ENCODE measurements at regions not wholly inside any gene's neighbourhood (a gene's known extent, or its start where the extent isn't known, plus 50 kb on each side); places are given as distances from the start of the nearest gene placed in this dataset.

- no peak for TF ChIP-seq TBL1XR1 (IDR thresholded peaks at IDR 0.05; ENCODE audit: low read depth, low read length)
Observed at GRCh38 chrX:109840585-109840984, 107.5 kb upstream of the ACSL4 start (continued).

DNA sequence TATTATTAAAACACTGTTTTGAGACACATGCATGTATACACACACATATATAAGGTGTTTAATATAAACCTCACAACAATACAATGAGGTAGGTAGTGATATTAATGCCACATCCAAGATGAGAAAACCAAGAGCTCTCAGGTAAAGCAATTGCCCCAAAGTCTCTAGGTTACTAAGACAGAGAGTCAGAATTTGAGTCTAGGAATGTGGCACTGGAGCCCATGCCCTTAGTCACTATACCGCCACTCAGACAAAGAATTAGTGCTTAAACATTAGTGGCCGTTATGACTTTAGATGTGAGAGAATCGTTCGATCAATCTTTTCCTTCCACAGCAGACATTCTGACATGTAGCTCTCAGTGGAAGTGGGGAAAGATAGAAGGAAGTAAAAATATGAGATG is 108.2 kb upstream of the ACSL4 start:
- ChIA-PET POLR2A (interaction anchor here (1.1 to 1.7 kb wide), 3 partner anchors 10 to 67 kb away, joined by 4 to 7 read pairs (median 6); no protein-coding TSS in a partner anchor), CTCF (interaction anchor here (1.2 to 7.2 kb wide), 5 partner anchors 9 to 133 kb away, joined by 3 to 57 read pairs (median 6); no protein-coding TSS in a partner anchor), SMC1A (ENCODE audit: uncharacterized antibody, unreplicated experiment) (interaction anchor here (0.6 to 7.9 kb wide), 14 partner anchors 8 to 132 kb away, joined by 3 to 72 read pairs (median 6); partner anchors contain the start of gene ACSL4), RAD21 (ENCODE audit: unreplicated experiment) (interaction anchor here (0.6 to 3.9 kb wide), 6 partner anchors 10 to 128 kb away, joined by 3 to 20 read pairs (median 8); no protein-coding TSS in a partner anchor)
- intact Hi-C loops (cut with micrococcal nuclease; ENCODE audit: unreplicated experiment) (no loop called here), in situ Hi-C loops (cut with MboI) (no loop called here)
- Histone ChIP-seq H3K4me1 (ENCODE audit: control insufficient read depth, insufficient read depth, low read length) (peaks cover 6% of the 10 kb centered on the region; the same call in 1 of the 2 replicates), H3K9ac (ENCODE audit: control insufficient read depth, insufficient read depth, low read length) (no peak overlapping the region), H3K9me3 (replicated peaks; ENCODE audit: control insufficient read depth, insufficient read depth, low read length) (no peaks in the 10 kb centered on the region), H3K4me3 (no peak overlapping the region), H3K36me3 (ENCODE audit: control insufficient read depth in 2 of 2, insufficient read depth in 2 of 2, low read length in 1 of 2) (no peaks in the 10 kb centered on the region), H3K79me2 (ENCODE audit: control insufficient read depth, insufficient read depth, low read length) (no peaks in the 10 kb centered on the region), H2AFZ (ENCODE audit: control insufficient read depth, low read depth, low read length) (no peak overlapping the region), H4K20me1 (ENCODE audit: control insufficient read depth, insufficient read depth) (no peaks in the 10 kb centered on the region), H3K27me3 (replicated peaks in 1 of 2; ENCODE audit: control insufficient read depth in 2 of 2, insufficient read depth in 2 of 2, low read length in 1 of 2) (no peaks in the 10 kb centered on the region), H3K27ac (ENCODE audit: control insufficient read depth, insufficient read depth) (no peak overlapping the region), H3K4me2 (ENCODE audit: control insufficient read depth, insufficient read depth) (no peak overlapping the region)
- DNase-seq (ENCODE audit: low read depth, low spot score) (no peak), ATAC-seq (no peak), FAIRE-seq (no peak)
- TF ChIP-seq RCOR1 (conservative IDR thresholded peaks at IDR 0.05; ENCODE audit: low read depth, low read length) (no peak), FOXM1 (IDR thresholded peaks at IDR 0.05; ENCODE audit: low read depth, low read length) (no peak), BACH1 (IDR thresholded peaks at IDR 0.05; ENCODE audit: borderline replicate concordance) (no peak), TCF3 (IDR thresholded peaks at IDR 0.05; ENCODE audit: borderline replicate concordance, insufficient read depth, low read depth, low read length) (no peak), MYB (IDR thresholded peaks at IDR 0.05; ENCODE audit: borderline replicate concordance, low read depth, low read length) (no peak), CREM (IDR thresholded peaks at IDR 0.05; ENCODE audit: low read depth) (no peak), JUND (IDR thresholded peaks at IDR 0.05; ENCODE audit: low read depth, low read length) (no peak), EED (IDR thresholded peaks at IDR 0.05; ENCODE audit: low read depth) (no peak), CREB1 (IDR thresholded peaks at IDR 0.05; ENCODE audit: low read depth) (no peak), POLR2A (IDR thresholded peaks at IDR 0.05; ENCODE audit: low read depth, low read length) (no peak), SMAD5 (IDR thresholded peaks at IDR 0.05; ENCODE audit: low read depth) (no peak), MTA3 (IDR thresholded peaks at IDR 0.05; ENCODE audit: borderline replicate concordance, low read length) (no peak), FOS (IDR thresholded peaks at IDR 0.05; ENCODE audit: borderline replicate concordance, extremely low read depth, insufficient read length) (no peak)
- WGBS (ENCODE audit: insufficient coverage, insufficient replicate concordance, low lambda C conversion rate, missing lambda C conversion rate): 54% methylated on average over 4 of the region's 4 CpGs
- BruUV-seq (replicated peaks): no TSS peak
